Uterus (tissue), 3 donors: ENCODE measurements at regions not wholly inside any gene's neighbourhood (a gene's known extent, or its start where the extent isn't known, plus 50 kb on each side); places are given as distances from the start of the nearest gene placed in this dataset.

Experiments used
- DNase-seq, 2 donors: peaks; one replicate each; pipeline ENCODE4 v3.0.0-alpha.2; 2019 to 2020
- H3K27ac ChIP-seq, 2 donors: fragments of 200-600 bp; sonication (generic); 1 replicate in 1 of 2; 2 replicates in 1 of 2; pipeline ENCODE4 v1.5.1; 2016 to 2018
- H3K27me3 ChIP-seq, 2 donors: fragments of 200-600 bp; sonication (generic); one replicate each; pipeline ENCODE4 v1.5.1; 2018 to 2019; ENCODE audit warnings: control low read depth in 1 of 2
- H3K36me3 ChIP-seq, 2 donors: fragments of 200-600 bp; sonication (generic); one replicate each; pipeline ENCODE4 v1.5.1; 2019; ENCODE audit warnings: control low read depth in 1 of 2
- H3K4me1 ChIP-seq, 2 donors: fragments of 200-600 bp; sonication (generic); one replicate each; pipeline ENCODE4 v1.5.1; 2018 to 2019; ENCODE audit warnings: control low read depth in 1 of 2
- H3K4me3 ChIP-seq, 2 donors: fragments of 200-600 bp; sonication (generic); 1 replicate in 1 of 2; 2 replicates in 1 of 2; pipeline ENCODE4 v1.5.1; 2018 to 2019; ENCODE audit warnings: mild to moderate bottlenecking in 1 of 2
- H3K9me3 ChIP-seq, 2 donors: fragments of 200-600 bp; sonication (generic); one replicate each; pipeline ENCODE4 v1.5.1; 2019; ENCODE audit warnings: control low read depth in 1 of 2
- POLR2A ChIP-seq, 2 donors: fragments of 450-650 bp; IDR thresholded peaks; one replicate each; pipeline ENCODE4 v1.6.1; 2016; ENCODE audit warnings: antibody characterized with exemption in 2 of 2, mild to moderate bottlenecking in 1 of 2, moderate library complexity in 1 of 2
- intact Hi-C: fragments of 100-400 bp; cut with DNase I; formaldehyde crosslinking; loops from one replicate; pipeline ENCODE4 v1.15.1; 2023; ENCODE audit warnings: low total_unique reads
- TF ChIP-seq, protein P1 (sequence below), 4 experiments: fragments of 200-600 bp in 2 of 4; fragments of 450-650 bp in 2 of 4; sonication (generic) in 2 of 4; IDR thresholded peaks; one replicate each; pipeline ENCODE4 v1.5.1; 2016 to 2019; ENCODE audit warnings: antibody characterized with exemption in 4 of 4, mild to moderate bottlenecking in 2 of 4, moderate library complexity in 1 of 4
- donor health status: DM: yes; HTN: yes; CAD: no.

DNA sequence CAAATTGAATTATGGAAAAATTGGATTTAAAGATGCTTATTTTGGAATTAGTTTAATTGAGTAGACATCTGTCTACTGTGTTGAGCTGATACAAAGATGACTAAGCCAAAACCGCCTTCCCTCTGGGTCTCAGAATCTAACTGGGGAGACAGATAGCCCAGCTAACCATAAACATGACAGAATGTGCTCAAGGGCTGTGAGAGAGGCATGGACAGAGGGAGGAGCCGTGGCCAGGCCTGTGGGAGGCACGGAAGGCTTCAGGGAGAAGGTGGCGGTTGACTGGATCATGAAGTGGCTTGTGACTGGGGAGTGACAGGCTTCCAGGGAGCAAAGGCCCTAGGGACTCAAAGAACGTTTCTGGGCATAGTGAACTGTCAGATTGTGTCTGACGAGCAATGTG, 74.6 kb downstream of the DACT1 start:
- no peaks in the 10 kb centered on the region for H3K27me3 ChIP-seq
- no peaks in the 10 kb centered on the region for H3K9me3 ChIP-seq
- no peak overlapping the region for H3K27ac ChIP-seq
- intact Hi-C loops: no loop called here
- no peak overlapping the region for H3K4me3 ChIP-seq
- DNase-seq: no peak
- no peaks in the 10 kb centered on the region for H3K4me1 ChIP-seq
- no peak for TF ChIP-seq POLR2A (IDR thresholded peaks at IDR 0.05)
- TF ChIP-seq, protein P1, sequence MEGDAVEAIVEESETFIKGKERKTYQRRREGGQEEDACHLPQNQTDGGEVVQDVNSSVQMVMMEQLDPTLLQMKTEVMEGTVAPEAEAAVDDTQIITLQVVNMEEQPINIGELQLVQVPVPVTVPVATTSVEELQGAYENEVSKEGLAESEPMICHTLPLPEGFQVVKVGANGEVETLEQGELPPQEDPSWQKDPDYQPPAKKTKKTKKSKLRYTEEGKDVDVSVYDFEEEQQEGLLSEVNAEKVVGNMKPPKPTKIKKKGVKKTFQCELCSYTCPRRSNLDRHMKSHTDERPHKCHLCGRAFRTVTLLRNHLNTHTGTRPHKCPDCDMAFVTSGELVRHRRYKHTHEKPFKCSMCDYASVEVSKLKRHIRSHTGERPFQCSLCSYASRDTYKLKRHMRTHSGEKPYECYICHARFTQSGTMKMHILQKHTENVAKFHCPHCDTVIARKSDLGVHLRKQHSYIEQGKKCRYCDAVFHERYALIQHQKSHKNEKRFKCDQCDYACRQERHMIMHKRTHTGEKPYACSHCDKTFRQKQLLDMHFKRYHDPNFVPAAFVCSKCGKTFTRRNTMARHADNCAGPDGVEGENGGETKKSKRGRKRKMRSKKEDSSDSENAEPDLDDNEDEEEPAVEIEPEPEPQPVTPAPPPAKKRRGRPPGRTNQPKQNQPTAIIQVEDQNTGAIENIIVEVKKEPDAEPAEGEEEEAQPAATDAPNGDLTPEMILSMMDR (IDR thresholded peaks at IDR 0.05): no peak
- no peaks in the 10 kb centered on the region for H3K36me3 ChIP-seq

DNA sequence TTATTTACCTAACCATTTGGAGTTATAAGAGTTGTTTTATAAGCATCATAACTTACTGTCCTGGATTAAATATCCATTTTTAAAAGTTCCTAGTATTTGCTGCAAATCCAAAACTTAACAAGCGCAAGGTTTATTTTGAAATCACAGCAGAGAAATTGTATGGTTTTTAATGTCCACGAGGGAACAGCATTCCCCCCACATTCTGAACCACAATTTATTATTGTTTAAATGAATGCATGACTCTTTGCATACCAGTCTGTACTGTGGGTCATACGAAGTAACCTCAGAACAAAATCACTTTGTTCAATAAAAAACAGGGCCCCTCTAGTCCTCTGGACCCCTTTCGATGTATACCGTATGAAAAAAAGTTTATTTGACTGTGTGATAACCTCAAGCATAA, 75.9 kb downstream of the DACT1 start:
- Histone ChIP-seq H3K27ac (no peak overlapping the region), H3K9me3 (no peaks in the 10 kb centered on the region), H3K4me1 (no peaks in the 10 kb centered on the region), H3K36me3 (no peaks in the 10 kb centered on the region), H3K27me3 (no peaks in the 10 kb centered on the region), H3K4me3 (no peak overlapping the region)
- DNase-seq: no peak
- intact Hi-C loops: no loop called here
- TF ChIP-seq, protein P1 (IDR thresholded peaks at IDR 0.05): no peak
- TF ChIP-seq POLR2A (IDR thresholded peaks at IDR 0.05): no peak

DNA sequence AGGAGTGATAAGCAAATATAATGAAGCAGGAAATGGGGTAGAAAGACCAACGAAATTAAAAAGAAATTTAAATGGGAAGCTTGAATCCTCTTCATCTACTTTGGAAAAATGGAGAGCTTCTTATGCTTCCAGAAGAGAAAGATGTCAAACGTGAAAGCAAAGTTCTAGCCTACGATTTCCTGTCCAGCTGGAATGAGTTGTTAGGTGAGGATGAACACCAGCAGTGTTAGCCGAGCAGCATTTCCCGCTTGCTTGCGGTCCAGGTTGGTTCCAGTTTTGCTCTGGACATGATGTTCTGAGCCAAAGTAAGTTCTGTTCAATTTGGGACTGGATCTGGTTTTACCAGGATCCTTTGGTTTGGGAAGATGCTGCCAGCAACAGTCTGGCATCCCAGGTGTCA, 78.9 kb downstream of the DACT1 start:
- peak overlapping the region in 1 of 2 donors; percentile 47 for H3K27ac ChIP-seq
- intact Hi-C loops: no loop called here
- no peaks in the 10 kb centered on the region for H3K27me3 ChIP-seq
- TF ChIP-seq, protein P1 (IDR thresholded peaks at IDR 0.05): no peak
- TF ChIP-seq POLR2A (IDR thresholded peaks at IDR 0.05): no peak
- H3K4me3 ChIP-seq: no peak overlapping the region
- no peaks in the 10 kb centered on the region for H3K36me3 ChIP-seq
- H3K9me3 ChIP-seq: no peaks in the 10 kb centered on the region
- no peaks in the 10 kb centered on the region for H3K4me1 ChIP-seq
- DNase-seq: no peak

DNA sequence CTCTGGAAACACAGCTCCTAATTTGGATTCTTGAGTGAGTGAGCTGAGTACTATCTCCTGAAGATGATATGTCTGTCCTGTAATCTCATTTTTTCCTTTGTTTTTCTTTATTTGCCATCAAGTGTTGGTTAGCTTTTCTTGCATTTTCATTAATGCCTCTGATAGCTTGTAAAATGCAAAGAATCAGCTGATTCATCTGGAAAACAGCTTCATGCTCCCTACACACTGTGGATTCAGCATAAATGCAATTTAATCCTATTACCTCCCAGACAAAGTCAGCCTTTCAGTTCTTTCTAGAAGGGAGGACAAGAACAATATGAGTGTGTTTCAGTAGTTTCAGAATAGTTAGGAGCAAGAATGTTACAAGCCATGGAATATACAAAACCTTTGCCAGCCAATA, 79.4 kb downstream of the DACT1 start:
- intact Hi-C loops: no loop called here
- TF ChIP-seq POLR2A (IDR thresholded peaks at IDR 0.05): no peak
- TF ChIP-seq, protein P1 (IDR thresholded peaks at IDR 0.05): no peak
- no peak for DNase-seq

DNA sequence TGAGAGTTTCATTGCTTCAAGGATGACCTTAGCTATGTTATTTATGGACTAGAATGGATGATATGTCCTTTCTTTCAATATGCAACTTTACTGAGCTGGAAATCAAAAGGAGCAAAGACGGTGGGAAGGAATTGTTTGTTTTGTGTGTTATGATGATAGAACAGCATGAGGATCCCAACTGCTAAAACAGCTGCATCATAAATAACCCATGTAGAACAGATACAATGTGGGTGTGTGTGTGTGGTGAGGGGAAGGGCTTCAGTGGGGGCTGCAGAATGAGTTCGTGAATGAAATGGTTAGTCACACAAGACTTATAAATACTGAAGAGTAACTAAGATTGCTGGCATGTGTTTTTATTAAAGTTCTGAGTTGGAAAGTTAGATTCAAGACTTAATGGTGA, 80.1 kb downstream of the DACT1 start:
- Histone ChIP-seq H3K27me3 (no peaks in the 10 kb centered on the region), H3K36me3 (no peaks in the 10 kb centered on the region), H3K27ac (peak overlapping the region in 1 of 2 donors; percentile 36), H3K4me1 (no peaks in the 10 kb centered on the region), H3K9me3 (no peaks in the 10 kb centered on the region), H3K4me3 (no peak overlapping the region)
- no peak for DNase-seq
- intact Hi-C loops: no loop called here
- no peak for TF ChIP-seq POLR2A (IDR thresholded peaks at IDR 0.05)
- TF ChIP-seq, protein P1 (IDR thresholded peaks at IDR 0.05): no peak

More for the DNA sequence above, 79.4 kb downstream of the DACT1 start:
- Histone ChIP-seq H3K27me3 (no peaks in the 10 kb centered on the region), H3K4me3 (no peak overlapping the region), H3K27ac (peak overlapping the region in 1 of 2 donors; percentile 47), H3K9me3 (no peaks in the 10 kb centered on the region), H3K36me3 (no peaks in the 10 kb centered on the region), H3K4me1 (no peaks in the 10 kb centered on the region)
